PC-9 (cell line): ENCODE measurements at regions not wholly inside any gene's neighbourhood (a gene's known extent, or its start where the extent isn't known, plus 50 kb on each side); places are given as distances from the start of the nearest gene placed in this dataset.

Experiments
- CTCF ChIP-seq: fragments of 200-600 bp; sonication (generic); conservative IDR thresholded peaks from 2 replicates; pipeline ENCODE4 v1.6.1; 2017; ENCODE audit warnings: mixed run types, antibody characterized with exemption, mild to moderate bottlenecking, moderate library complexity
- EZH2 ChIP-seq: fragments of 200-600 bp; sonication (generic); IDR thresholded peaks from 2 replicates; pipeline ENCODE4 v1.8.0; 2017; ENCODE audit warnings: antibody characterized with exemption, low read depth

DNA sequence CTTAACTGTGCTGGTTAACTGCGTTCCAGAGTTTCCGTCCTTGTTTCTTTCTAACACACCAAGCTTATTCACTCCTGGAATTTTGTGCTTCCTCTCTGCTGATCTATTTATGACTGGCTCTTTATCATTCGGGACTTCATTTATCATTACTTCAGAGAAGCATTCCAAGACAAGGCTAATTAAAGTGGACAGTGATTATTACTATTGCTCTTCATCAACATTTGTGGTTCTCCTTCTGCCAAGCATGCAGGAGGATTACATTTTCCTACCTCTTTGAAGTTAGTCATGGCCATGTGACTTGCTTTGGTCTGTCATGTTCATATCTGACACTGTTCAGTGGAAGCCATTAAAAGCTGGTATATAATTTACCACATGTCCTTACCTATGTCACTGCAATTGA is 172.4 kb upstream of the AGR3 start:
- TF ChIP-seq CTCF: no peak
- TF ChIP-seq EZH2: no peak
